GM11168 (cell line): ENCODE measurements at regions not wholly inside any gene's neighbourhood (a gene's known extent, or its start where the extent isn't known, plus 50 kb on each side); places are given as distances from the start of the nearest gene placed in this dataset.
"Not testable (repeated sequence)": the region's sequence is repeated elsewhere in the genome, so short reads cannot be mapped to it uniquely, and the experiment has no call there.

Source experiments
- in situ Hi-C: fragments of 300-500 bp; cut with MboI; formaldehyde crosslinking; loops from one replicate; pipeline ENCODE4 v1.12.0; 2022; ENCODE audit warnings: low sequenced_read_pairs; ENCODE audit not compliant: unreplicated experiment

DNA sequence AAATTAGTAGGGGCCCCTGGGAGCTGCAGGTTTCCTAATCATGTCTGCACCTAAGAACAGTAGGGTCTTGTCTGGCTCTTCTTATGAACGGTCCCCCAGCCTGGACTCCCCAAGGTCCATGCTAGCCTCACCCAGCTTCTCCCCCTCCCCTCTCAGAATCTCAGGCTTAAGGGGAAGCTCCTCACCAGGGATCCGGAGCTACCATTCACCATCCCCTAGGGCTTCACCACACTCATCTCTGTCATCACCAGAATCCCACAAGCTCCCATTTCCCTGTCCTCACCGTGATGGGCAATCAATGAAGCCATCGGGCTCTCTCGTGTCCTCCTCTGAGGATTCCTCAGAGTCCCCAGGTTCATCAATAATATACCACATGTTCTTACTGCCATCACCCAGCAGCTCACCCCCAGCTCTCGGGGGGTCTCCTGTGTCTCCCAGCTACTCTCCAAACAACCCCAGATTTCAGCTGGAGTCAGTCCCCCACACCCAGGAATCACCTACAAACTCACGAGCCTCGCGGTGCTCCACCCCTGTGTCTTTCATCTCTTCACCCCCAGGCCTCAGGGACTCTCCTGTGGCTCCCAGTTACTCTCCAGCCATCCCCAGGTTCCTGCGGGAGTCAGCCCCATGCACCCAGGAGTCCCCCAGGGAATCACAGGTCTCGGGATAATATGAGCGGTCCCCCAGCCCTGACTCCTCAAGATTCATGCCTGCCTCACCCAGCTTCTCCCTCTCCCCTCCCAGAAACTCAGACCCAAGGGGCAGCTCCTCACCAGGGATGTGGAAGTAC is 335.6 kb downstream of the CWH43 start:
- in situ Hi-C loops: not testable (repeated sequence)

DNA sequence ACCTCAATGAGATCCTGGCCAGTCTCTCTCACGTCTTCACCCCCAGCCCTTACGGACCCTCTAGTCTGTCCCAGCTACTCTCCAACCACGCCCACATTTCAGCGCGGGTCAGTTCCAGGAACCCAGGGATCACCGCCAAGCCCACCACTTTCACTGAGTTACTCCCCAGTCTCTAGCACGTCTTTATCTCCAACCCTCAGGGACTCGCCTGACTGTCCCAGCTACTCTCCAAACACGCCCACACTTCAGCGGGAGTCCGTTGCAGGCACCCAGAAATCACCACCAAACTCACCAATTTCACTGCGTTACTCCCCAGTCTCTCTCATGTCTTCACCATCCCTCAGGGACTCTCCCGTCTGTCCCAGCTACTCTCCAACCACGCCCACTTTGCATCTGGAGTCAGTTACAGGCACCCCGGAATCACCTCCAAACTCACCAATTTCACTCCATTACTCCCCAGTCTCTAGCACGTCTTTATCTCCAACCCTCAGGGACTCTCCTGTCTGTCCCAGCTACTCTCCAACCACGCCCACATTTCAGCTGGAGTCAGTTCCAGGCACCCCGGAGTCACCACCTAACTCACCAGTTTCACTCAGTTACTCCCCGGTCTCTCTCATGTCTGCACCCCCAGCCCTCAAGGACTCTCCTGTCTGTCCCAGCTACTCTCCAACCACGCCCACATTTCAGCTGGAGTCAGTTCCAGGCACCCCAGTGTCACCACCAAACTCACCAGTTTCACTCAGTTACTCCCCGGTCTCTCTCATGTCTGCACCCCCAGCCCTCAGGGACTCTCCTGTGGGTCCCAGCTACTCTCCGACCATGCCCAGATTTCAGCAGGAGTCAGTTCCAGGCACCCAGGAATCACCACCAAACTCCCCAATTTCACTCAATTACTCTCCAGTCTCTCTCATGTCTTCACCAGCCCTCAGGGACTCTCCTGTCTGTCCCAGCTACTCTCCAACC is 336.8 kb downstream of the CWH43 start:
- in situ Hi-C loops: not testable (repeated sequence)

DNA sequence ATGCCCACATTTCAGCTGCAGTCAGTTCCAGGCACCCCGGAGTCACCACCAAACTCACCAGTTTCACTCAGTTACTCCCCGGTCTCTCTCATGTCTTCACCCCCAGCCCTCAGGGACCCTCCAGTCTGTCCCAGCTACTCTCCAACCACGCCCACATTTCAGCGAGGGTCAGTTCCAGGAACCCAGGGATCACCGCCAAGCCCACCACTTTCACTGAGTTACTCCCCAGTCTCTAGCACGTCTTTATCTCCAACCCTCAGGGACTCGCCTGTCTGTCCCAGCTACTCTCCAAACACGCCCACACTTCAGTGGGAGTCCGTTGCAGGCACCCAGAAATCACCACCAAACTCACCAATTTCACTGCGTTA is 337.5 kb downstream of the CWH43 start:
- in situ Hi-C loops: not testable (repeated sequence)
